ENCODE measurements at regions not wholly inside any gene's neighbourhood (a gene's known extent, or its start where the extent isn't known, plus 50 kb on each side); places are given as distances from the start of the nearest gene placed in this dataset.

- TF ChIP-seq, protein P1, sequence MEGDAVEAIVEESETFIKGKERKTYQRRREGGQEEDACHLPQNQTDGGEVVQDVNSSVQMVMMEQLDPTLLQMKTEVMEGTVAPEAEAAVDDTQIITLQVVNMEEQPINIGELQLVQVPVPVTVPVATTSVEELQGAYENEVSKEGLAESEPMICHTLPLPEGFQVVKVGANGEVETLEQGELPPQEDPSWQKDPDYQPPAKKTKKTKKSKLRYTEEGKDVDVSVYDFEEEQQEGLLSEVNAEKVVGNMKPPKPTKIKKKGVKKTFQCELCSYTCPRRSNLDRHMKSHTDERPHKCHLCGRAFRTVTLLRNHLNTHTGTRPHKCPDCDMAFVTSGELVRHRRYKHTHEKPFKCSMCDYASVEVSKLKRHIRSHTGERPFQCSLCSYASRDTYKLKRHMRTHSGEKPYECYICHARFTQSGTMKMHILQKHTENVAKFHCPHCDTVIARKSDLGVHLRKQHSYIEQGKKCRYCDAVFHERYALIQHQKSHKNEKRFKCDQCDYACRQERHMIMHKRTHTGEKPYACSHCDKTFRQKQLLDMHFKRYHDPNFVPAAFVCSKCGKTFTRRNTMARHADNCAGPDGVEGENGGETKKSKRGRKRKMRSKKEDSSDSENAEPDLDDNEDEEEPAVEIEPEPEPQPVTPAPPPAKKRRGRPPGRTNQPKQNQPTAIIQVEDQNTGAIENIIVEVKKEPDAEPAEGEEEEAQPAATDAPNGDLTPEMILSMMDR (IDR thresholded peaks at IDR 0.05) = no peak
- TF ChIP-seq POLR2AphosphoS5 (IDR thresholded peaks at IDR 0.05) (no peak), POLR2A (IDR thresholded peaks at IDR 0.05; ENCODE audit: low read depth) (no peak), EP300 (IDR thresholded peaks at IDR 0.05) (no peak)
These were observed 134.9 kb upstream of the RAD23B start for GRCh38 chr9:107148216-107148615.

Data from esophagus muscularis mucosa (tissue), 4 donors.